ENCODE measurements at regions not wholly inside any gene's neighbourhood (a gene's known extent, or its start where the extent isn't known, plus 50 kb on each side); places are given as distances from the start of the nearest gene placed in this dataset.
"Not testable (repeated sequence)": the region's sequence is repeated elsewhere in the genome, so short reads cannot be mapped to it uniquely, and the experiment has no call there.

- TF ChIP-seq CTCF (IDR thresholded peaks at IDR 0.05) = no peak
- no peaks in the 10 kb centered on the region for H3K36me3 Mint-ChIP-seq (ENCODE audit: unreplicated experiment)
- peaks cover 23% of the 10 kb centered on the region for H3K9me3 Mint-ChIP-seq (ENCODE audit: unreplicated experiment)
- peaks cover 63% of the 10 kb centered on the region for H3K27me3 Mint-ChIP-seq (ENCODE audit: unreplicated experiment)
- H3K4me3 Mint-ChIP-seq (ENCODE audit: unreplicated experiment) = no peak overlapping the region
- H3K4me1 Mint-ChIP-seq (ENCODE audit: unreplicated experiment) = no peaks in the 10 kb centered on the region
- H3K27ac Mint-ChIP-seq (ENCODE audit: unreplicated experiment) = no peak overlapping the region
- DNase-seq (ENCODE audit: extremely low spot score, unreplicated experiment) = peak; percentile 67
Measured at GRCh38 chr5:172509405-172509781, 55.1 kb upstream of the SH3PXD2B start.

GRCh38 chr5:172508471-172509404 lies 54.4 kb upstream of the SH3PXD2B start:
- Mint-ChIP-seq H3K9me3 (ENCODE audit: unreplicated experiment) (peaks cover 23% of the 10 kb centered on the region), H3K27me3 (ENCODE audit: unreplicated experiment) (peaks cover 63% of the 10 kb centered on the region), H3K4me1 (ENCODE audit: unreplicated experiment) (no peaks in the 10 kb centered on the region), H3K4me3 (ENCODE audit: unreplicated experiment) (no peak overlapping the region), H3K36me3 (ENCODE audit: unreplicated experiment) (no peaks in the 10 kb centered on the region), H3K27ac (ENCODE audit: unreplicated experiment) (no peak overlapping the region)
- no peak for TF ChIP-seq CTCF (IDR thresholded peaks at IDR 0.05)
- peak; percentile 64 for DNase-seq (ENCODE audit: extremely low spot score, unreplicated experiment)

- not testable (repeated sequence) for H3K27ac Mint-ChIP-seq (ENCODE audit: unreplicated experiment); H3K4me1 Mint-ChIP-seq (ENCODE audit: unreplicated experiment); H3K36me3 Mint-ChIP-seq (ENCODE audit: unreplicated experiment); H3K4me3 Mint-ChIP-seq (ENCODE audit: unreplicated experiment)
- DNase-seq (ENCODE audit: extremely low spot score, unreplicated experiment) = peak; percentile 63
- peaks cover 63% of the 10 kb centered on the region for H3K27me3 Mint-ChIP-seq (ENCODE audit: unreplicated experiment)
- peaks cover 15% of the 10 kb centered on the region for H3K9me3 Mint-ChIP-seq (ENCODE audit: unreplicated experiment)
Measured at GRCh38 chr5:172507485-172507884, 53.2 kb upstream of the SH3PXD2B start.

- H3K4me1 Mint-ChIP-seq (ENCODE audit: unreplicated experiment) = no peaks in the 10 kb centered on the region
- H3K4me3 Mint-ChIP-seq (ENCODE audit: unreplicated experiment) = no peak overlapping the region
- no peak for TF ChIP-seq CTCF (IDR thresholded peaks at IDR 0.05)
- H3K36me3 Mint-ChIP-seq (ENCODE audit: unreplicated experiment) = no peaks in the 10 kb centered on the region
- peak; percentile 53 for DNase-seq (ENCODE audit: extremely low spot score, unreplicated experiment)
- no peak overlapping the region for H3K27ac Mint-ChIP-seq (ENCODE audit: unreplicated experiment)
- peaks cover 61% of the 10 kb centered on the region for H3K27me3 Mint-ChIP-seq (ENCODE audit: unreplicated experiment)
- peaks cover 9% of the 10 kb centered on the region for H3K9me3 Mint-ChIP-seq (ENCODE audit: unreplicated experiment)
Measured at GRCh38 chr5:172506921-172507320, 52.6 kb upstream of the SH3PXD2B start.

GRCh38 chr5:172506251-172506650 lies 51.9 kb upstream of the SH3PXD2B start:
- no peak overlapping the region for H3K27ac Mint-ChIP-seq (ENCODE audit: unreplicated experiment)
- no peaks in the 10 kb centered on the region for H3K4me1 Mint-ChIP-seq (ENCODE audit: unreplicated experiment)
- H3K36me3 Mint-ChIP-seq (ENCODE audit: unreplicated experiment) = no peaks in the 10 kb centered on the region
- H3K4me3 Mint-ChIP-seq (ENCODE audit: unreplicated experiment) = no peak overlapping the region
- peaks cover 67% of the 10 kb centered on the region for H3K27me3 Mint-ChIP-seq (ENCODE audit: unreplicated experiment)
- TF ChIP-seq CTCF (IDR thresholded peaks at IDR 0.05) = no peak
- peaks cover 4% of the 10 kb centered on the region for H3K9me3 Mint-ChIP-seq (ENCODE audit: unreplicated experiment)
- DNase-seq (ENCODE audit: extremely low spot score, unreplicated experiment) = no peak

Measured in osteocyte (in vitro differentiated cells).